ELF-1 (cell line): ENCODE measurements at regions not wholly inside any gene's neighbourhood (a gene's known extent, or its start where the extent isn't known, plus 50 kb on each side); places are given as distances from the start of the nearest gene placed in this dataset.

Experiments used
- DNase-seq: peaks from one replicate; pipeline ENCODE4 v3.0.0-alpha.2; 2016; ENCODE audit warnings: low read depth, low spot score

DNA sequence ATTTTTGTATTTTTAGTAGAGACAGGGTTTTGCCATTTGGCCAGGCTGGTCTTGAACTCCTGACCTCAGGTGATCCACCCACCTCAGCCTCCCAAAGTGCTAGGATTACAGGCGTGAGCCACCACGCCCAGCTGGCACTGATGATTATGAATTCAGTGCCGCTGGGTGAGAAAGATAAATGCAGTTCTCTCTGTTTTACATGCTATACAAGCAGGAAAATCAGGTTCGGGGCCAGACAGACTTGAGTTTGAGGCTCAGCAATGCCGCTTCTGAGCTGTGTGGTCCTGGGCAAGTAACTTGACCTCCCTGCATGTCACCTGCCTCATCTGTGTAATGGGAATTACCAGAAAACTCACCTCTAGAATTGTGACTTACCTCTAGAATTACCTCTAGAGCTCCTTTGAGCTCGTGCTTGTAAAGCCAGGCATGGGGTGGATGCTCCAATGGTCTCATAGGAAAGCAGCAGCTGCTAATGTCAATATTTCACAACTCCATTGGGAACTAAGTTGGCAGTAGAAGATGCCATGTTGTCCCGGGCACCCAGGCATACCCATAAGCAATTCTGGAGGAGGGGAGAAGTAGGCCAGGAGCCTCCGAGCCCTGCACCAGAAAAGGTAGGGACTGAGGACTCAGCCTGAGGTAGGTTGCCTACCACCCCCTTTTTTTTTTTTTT lies 119.8 kb upstream of the SLC25A33 start:
- DNase-seq: no peak

DNA sequence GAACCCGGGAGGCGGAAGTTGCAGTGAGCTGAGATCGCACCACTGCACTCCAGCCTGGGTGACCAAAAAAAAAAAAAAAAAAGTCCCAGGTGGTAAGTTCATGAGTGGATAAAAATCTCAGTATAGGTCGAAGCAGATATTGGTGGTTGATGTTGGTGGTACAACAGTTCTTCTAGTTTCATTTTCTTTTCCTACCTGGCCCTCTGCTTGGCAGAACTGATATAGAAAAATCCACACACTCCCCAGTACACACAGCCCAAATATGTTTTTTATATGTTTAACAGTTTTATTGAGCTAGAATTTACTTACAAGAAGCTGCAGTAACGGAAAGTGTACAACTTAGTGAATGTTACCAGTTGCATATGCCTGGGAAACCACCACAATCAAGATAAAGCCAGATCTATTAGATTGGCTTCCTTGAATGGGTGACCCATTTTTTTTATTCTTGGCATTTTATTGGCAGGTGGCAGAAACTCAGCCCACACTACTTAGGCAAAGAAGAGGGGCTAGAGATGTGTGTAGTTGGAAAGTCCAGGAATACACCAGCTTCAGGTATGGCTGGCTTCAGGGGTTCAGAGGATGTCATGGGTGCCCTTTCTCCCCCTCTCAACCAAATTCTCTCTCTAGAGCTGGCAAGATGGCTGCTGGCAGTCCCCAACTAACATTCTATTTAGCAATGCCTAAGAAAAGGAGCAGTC lies 118.3 kb upstream of the SLC25A33 start:
- DNase-seq: no peak

DNA sequence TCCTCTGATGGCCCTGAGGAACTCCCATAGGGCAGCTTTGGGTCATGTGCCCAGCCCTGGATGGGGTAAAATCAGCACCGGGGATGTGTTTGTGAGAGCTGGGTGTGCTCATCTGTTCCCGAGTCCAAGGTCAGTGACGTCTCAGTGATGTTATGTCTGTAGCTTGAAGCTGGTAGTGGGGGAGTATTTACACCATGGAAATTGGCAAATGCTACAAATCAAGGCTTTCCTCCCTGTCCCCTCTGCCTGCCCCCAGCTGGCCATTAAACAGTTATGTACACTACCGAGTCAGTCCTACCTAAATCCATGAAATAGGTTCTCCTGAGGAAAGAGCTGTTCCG lies 117.8 kb upstream of the SLC25A33 start:
- no peak for DNase-seq

DNA sequence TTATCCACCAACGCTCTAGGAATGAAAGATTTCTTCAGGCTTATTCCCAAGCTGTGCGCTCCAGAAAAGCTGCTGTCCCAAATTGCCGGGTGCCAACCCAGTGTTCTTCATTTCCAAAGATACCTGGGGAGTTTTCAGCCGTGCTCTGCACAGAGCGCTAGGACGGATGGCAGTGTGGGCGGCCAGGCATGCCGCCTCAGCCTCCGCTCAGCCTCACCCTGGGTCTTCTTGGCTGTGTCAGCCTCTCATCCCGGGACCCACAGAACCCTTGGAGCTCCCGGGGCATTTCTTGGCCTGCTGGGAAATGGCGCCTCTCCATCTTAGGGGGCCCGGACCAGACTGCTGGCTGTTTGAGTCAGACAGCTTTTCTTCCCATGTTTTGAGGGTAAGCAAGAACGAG lies 116.9 kb upstream of the SLC25A33 start:
- DNase-seq: no peak

DNA sequence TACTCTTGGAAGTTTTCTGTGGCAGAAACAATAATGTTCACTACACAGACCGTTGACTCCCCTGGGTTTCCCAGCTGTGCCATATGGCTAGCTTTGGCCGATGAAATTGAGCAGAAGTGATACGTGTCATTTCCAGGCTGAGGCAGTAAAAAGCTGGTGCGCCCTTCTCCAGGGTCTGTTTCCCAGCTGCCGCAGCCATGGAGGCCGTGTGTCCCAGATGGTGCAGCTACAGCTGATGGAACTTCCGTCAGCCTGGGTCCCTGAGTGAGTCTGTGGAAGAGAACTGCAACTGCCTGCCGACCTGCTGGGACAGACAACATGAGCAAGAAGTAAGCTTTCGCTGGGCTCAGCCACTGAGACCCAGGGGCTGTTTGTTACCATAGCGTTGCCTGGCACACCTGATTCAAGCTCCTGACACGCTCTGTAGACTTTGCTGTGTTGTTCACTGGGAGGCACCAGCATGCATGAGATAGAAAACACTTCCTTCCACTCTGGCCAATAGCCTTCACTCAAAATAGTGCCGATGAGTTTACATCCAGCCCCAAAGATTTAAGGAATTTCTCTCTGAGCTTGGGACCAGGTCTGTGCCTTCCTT lies 116.3 kb upstream of the SLC25A33 start:
- no peak for DNase-seq

DNA sequence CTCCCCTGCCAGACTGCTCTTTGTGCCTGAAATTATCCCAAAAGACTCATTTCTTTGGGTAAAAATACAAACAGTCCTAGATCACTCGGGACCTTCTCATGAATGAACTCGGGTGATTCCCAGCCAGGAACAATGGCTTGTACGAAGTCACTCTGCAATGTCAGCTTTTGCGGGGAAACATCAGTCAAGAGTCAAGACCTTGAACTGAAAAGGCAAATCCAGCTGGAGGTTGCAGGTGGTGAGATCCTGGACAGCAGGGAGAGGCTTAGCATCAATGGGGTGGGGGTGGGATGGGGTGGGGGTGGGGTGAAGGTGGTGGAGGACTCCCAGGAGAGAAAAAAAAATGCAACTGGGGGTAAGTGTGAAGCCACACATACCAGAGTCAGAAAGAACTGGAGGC lies 115.0 kb upstream of the SLC25A33 start:
- DNase-seq: no peak

DNA sequence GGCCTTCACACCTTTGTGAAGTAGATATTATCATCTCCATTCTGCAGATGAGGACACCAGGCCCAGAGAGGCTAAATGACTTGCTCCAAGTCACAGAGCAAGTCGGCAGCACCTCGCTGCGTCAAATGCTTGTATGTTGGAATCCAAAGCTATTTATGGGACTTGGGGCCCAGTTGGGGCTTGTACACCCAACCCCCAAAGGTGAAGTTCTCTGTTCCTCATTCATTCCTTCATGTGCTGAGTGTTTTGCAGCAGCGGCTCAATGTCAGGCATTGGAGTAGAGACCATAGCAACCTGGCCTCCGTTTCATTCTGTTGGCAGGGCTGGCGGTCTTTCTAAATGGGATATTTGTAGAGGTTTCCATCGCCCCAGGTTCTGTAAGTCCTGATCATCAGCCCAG lies 113.4 kb upstream of the SLC25A33 start:
- DNase-seq: no peak

DNA sequence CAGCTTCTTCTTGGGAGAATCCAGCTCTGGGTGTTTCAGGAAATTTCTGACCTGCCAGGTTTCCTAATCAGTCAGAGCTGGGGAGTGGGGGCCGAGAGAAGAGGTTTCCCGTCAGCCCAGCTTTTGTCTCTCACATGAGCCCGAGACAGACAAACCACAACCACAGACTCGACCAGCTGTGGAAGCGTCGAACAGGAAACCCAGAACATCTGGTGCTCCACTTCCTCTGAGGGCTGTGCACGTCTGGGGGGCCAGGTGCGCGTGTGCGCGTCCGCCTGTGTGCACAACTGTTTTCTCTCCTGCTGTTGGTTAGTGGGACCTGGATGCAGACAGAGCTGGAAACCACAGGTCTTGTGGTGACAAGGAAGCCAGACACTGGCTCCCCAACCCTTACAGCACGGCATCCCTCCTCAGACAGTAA lies 113.0 kb upstream of the SLC25A33 start:
- no peak for DNase-seq

DNA sequence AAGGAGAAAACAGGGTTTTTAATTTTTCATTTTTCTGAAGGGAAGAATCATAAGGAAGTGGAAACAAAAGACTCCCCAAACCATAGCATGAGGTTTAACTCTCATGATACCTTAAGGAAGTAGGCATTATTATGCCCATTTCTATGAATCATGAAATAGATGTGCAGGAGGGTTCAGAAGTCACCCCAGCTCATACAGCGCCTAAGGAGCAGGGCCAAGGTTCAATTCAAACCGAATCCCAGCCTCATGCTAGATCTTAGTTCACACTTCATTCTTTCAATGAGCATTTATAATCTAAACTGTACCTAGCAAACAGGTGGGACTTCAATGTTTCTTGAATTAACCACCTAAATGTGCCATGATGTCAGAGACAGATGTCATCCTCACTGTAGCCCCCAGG lies 111.9 kb upstream of the SLC25A33 start:
- no peak for DNase-seq

DNA sequence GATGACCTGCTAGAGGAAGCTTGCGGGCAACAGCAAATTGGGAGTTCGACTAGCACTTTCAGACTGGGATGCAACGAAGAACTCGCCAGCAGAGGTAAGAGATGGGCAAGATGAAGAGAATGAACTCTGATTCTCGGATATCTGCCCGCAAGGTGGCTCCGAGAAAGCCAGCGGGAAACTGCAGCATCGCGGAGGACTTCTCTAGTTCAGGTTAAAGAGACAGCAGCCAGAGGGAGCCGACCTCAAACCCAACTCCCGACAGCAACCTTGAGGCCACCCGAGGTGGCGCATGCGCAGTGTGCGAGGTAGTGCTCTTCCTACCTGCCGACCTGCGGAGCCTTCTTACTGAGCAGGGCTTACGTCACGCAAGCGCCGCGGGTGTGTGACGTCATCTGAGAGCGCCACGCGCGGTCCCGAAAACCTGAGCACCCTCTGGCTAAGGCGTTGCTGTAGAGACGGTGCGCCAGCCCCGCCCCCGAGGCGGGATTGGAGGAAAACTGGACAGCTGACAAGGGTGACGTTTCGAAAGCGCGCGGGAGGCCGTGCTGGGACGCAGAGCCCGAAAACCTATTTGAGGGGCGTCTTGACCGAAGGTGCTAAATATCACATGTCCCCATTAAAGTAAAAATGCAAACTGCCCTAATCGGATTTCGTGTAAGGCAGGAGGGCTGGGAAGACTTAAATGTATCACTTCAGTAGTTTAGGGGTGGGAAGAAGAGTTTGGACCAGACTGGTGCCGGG lies 110.5 kb upstream of the SLC25A33 start:
- peak; percentile 100 for DNase-seq

DNA sequence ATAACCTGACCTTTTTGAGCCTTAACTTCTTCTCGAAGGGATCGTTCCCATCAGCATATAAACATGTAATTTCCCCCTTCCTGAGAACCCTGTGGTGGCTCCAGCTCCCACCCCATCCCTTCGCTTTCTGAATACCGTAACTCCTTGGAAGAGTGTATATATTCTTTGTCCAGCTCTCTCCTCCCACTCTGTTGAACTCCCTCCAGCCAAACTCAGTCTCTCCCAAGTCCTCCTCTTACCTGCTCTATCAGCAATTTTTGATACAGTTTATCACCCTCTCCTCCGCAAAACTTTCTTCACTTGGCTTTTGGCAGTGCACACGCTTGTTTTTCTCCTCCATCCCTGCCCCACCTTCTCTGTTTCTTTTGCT lies 109.9 kb upstream of the SLC25A33 start:
- no peak for DNase-seq

DNA sequence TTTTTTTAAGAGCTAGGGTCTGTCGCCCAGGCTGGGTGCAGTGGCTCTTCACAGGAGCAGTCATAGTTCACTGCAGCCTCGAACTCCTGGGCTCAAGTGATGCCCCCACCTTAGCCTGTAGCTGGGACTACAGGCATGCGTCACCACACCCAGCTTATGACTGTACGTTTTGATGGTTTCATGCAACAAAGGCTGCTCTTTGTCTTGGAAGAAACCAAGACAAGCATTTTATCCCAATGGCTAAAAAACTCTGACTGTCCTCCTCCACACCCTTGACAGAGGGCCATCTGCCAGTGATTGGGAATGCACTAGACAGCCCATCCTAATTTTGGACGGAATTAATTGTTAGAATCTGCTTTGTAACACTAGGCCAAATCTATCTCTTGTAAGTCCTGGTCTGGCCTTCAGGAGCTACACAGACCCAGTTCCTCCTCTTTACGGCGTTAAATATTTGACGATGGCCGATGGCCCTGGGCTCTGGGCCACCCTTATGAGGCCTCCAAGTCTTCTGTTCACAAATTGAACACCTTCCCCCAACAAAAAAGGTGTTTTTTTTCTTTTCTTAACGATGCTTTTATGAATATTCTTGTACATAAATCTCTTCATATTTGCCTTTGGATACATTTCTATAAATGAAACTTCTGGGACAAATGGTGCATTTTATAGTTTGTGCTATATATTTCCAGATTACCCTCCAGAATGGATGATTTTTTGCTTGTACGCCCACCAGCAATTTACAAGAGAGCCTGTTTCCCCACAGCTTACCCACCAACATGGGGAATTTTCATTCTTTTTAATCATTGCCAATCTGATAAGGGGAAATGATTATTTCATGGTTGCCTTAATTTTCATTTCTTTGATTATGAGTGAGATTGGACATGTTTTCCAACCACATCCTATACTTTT lies 104.8 kb upstream of the SLC25A33 start:
- DNase-seq: no peak

DNA sequence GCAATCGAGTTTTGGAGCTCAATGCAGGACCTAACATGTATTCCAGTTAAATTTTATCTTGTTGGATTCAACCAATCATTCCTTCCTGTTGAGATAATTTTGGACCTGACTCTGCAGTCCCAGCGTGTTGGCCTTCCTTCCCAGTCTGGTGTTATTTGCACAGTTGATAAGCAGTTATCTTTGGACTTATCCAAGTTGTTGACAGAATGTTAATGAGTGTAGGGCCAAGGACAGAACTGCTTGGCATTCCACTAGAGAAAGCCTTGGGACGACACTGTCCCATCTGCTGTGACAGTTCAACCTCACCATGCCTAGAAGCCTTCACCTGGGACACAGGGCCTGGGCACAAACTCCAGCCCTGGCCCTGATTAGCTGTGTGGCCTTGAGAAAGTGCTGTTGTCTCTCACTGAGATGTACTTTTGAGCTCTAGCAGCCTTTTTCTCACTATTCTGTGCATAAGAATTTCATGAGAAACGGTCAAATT lies 104.1 kb upstream of the SLC25A33 start:
- DNase-seq: no peak

DNA sequence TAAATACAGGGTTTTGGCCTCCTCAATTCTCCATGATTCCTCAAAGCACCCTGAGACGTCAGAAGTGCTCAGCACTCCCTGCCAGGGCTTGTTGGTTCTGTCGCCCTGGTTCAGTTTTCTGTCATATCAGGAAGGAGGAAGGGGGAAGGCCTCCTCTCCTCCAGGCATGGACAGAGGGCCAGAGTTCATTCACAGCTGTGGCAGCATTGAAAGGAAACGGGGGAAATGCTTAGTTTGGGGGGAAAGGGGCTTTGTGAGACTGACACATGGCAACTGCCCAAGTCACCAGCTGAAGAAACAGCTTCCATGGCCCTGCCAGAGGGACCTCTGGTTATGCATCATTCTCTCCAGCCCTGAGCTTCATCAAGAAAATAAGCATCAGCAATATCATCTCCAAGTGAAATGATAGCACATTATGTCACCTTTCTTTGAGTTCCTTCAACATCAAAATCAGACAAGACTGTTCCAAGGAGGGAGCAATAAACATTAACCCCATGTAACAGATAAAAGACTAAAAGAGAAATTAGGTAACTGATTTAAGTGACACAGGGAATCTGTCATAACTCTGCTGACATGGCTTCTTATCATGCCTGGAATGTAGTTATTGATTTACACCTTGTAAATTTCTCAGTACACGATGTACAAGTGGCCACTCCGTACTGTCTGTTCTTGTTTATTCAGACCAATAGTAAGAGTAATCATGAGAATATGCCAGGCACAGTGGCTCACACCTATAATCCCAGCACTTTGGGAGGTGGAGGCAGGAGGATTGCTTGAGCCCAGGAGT lies 103.2 kb upstream of the SLC25A33 start:
- no peak for DNase-seq

DNA sequence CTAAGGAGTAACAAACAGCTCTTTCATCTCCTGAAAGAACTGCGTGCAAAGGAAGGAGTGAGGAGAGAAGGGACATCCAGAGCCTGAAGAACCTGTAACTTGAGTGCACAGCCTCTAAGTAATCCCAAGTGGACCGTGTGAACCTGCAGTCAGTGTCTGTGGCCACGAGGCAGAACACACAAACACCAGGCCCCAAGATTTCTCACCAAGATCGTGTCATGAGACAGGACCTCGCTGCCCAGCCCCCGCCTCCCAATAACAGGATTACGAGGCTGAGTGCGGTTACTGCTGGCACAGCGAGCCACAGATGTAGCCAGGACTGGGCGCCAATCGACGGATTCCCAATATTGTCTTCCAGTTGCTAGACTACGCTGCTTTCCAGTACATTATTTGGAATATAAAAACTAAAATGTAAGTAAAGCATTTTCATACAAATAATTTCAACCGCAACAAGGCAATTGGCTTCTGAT lies 101.3 kb upstream of the SLC25A33 start:
- DNase-seq: no peak

DNA sequence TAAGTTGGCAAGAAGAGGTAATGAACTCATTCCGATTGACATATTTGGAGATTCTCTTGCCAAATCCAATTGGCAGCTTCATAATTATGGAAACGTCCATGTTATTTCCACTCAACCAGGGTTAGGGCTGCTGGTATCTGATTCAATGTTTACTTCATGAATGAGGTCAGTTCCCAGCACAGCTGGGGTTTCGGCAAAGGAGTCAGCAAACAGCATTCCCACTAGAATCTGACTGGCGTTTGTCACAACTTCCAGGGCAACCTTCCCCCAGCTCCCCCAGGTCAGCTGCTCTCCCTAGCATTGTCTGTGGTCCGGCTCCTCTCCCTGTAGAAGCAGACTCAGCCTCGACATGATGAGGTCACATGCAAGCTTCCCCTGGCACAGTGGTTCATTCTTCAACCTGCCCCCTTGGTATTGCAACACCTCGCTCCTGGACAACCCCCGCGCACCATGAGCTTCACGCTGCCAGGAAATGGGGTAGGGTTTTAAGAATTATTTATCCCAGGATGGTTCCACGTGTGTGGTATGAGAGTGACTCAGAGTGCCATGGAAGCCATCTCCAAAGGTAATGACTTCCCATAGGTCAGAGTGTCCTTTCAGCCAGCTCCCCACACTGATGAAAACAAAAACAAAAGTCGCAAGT lies 100.7 kb upstream of the SLC25A33 start:
- DNase-seq: peak; percentile 47

DNA sequence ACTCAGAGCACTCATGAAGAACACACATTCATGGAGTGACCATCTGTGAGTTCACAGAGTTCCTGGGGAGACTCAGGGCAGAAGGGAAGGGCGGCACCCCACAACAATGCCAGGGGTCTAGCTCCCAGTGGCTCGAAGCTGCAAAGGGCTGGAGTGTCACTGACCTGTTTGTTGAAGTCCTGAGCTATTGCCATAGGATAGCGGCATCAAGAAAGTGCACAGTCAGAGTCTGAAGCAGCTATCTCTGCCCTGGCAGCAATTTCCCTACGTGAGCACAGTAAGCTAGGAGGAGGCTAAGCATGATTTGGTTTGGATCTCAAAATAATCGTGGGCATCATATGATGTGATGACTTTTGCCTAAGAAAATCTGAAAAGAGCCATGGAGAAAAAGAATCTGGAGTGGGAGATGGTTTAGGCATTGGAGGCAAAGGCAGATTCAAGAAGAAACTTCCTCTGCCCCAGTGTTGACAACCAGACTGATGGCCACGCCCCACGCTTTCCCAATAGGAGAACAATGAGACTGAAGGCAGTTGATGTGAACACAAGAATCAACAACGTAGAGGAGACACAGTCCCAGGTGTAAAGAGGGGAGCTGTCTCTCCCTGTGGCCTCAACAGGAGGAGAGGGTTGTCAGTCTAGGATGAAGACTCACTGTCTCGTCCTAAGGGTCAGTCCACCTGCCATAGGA lies 100.0 kb upstream of the SLC25A33 start:
- no peak for DNase-seq

DNA sequence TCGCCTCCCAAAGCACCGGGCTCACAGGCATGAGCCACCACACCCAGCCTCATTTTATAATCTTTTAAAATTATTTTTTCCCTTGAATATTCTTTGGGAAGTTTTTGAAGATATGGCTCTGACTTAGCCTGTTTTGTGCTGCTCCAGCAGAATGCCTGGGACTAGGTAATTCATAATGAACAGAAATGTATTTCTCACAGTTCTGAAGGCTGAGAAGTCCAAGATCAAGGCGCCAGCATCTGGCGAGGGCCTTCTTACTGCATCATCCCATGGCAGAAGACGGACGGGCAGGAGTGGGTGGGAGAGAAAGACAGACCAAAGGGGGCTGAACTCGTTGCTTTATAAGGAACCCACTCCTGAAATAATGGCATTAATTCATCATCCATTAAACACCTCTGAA lies 99.0 kb upstream of the SLC25A33 start:
- no peak for DNase-seq

DNA sequence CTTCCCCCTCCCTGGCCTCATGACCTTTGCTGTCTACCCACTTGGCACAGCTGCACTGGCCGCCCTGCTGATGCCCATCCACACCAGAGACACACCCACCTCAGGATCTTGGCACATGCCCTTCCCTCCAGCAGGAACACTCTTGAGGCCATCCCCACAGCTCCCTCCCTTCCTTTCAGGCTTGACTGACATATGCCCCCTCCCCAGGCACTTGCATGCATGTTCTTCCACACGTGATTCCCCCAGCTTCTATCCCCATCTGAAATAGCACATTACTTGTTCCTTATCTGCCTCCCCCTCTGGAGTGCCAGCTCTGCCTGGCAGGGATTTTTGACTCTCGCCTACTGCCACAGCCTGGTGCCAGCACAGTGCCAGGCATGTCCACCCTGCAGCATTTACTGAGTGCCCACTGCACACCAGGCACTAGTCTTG lies 98.5 kb upstream of the SLC25A33 start:
- no peak for DNase-seq
